Thoracic aorta (tissue), 2 donors: ENCODE measurements at regions not wholly inside any gene's neighbourhood (a gene's known extent, or its start where the extent isn't known, plus 50 kb on each side); places are given as distances from the start of the nearest gene placed in this dataset.

Source experiments
- ATAC-seq: fragments of 150-250 bp; one replicate; pipeline ENCODE4 v1.8.0; 2017; ENCODE audit warnings: low read depth; ENCODE audit not compliant: insufficient number of reproducible peaks, low FRiP score
- DNase-seq: peaks from one replicate; pipeline ENCODE4 v3.0.0-alpha.2; 2020; ENCODE audit warnings: low spot score
- H3K27ac ChIP-seq, 2 donors: fragments of 200-600 bp; sonication (generic); 1 replicate in 1 of 2; 2 replicates in 1 of 2; pipeline ENCODE4 v1.5.1; 2016; ENCODE audit warnings: mild to moderate bottlenecking in 2 of 2, moderate library complexity in 2 of 2
- H3K27me3 ChIP-seq: fragments of 200-600 bp; sonication (generic); replicated peaks from 2 replicates; pipeline ENCODE4 v1.6.0; 2016; ENCODE audit warnings: mild to moderate bottlenecking; ENCODE audit not compliant: insufficient read depth
- H3K36me3 ChIP-seq: fragments of 200-600 bp; sonication (generic); one replicate; pipeline ENCODE4 v1.5.1; 2016
- H3K4me1 ChIP-seq, 2 donors: fragments of 200-600 bp; sonication (generic); 1 replicate in 1 of 2; 2 replicates in 1 of 2; pipeline versions ENCODE4 v1.5.1 to v1.6.0; 2016; ENCODE audit warnings: low read depth in 2 of 2, mild to moderate bottlenecking in 1 of 2; ENCODE audit not compliant: control insufficient read depth in 1 of 2
- H3K4me3 ChIP-seq: fragments of 200-600 bp; sonication (generic); 2 replicates; pipeline ENCODE4 v1.5.1; 2016; ENCODE audit warnings: mild to moderate bottlenecking
- H3K9me3 ChIP-seq: fragments of 200-600 bp; sonication (generic); 2 replicates; pipeline ENCODE4 v1.5.1; 2016
- TF ChIP-seq, protein P1 (sequence below): fragments of 200-600 bp; sonication (generic); IDR thresholded peaks from one replicate; pipeline ENCODE4 v1.5.1; 2019; ENCODE audit warnings: antibody characterized with exemption

DNA sequence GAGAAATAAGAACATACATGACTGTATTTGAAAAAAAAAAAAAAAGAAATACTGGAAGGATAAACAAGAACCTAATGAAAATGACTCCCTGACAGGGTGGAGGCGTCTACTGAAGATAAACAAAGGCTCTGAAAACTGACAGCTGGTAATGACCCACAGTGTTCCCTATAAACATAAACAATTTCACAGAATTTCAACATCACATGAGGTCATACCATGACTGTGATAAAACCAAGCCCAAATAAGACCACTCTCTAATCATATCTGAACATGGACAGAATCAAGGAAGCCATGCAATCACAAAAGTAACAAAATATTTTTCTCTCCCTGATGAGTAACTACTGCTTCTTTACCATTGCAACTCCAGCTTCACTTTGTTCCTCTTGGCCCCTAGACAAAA, 159.3 kb downstream of the FAM124B start:
- no peaks in the 10 kb centered on the region for H3K9me3 ChIP-seq
- H3K36me3 ChIP-seq = no peaks in the 10 kb centered on the region
- no peak for ATAC-seq
- H3K4me3 ChIP-seq = no peak overlapping the region
- TF ChIP-seq, protein P1, sequence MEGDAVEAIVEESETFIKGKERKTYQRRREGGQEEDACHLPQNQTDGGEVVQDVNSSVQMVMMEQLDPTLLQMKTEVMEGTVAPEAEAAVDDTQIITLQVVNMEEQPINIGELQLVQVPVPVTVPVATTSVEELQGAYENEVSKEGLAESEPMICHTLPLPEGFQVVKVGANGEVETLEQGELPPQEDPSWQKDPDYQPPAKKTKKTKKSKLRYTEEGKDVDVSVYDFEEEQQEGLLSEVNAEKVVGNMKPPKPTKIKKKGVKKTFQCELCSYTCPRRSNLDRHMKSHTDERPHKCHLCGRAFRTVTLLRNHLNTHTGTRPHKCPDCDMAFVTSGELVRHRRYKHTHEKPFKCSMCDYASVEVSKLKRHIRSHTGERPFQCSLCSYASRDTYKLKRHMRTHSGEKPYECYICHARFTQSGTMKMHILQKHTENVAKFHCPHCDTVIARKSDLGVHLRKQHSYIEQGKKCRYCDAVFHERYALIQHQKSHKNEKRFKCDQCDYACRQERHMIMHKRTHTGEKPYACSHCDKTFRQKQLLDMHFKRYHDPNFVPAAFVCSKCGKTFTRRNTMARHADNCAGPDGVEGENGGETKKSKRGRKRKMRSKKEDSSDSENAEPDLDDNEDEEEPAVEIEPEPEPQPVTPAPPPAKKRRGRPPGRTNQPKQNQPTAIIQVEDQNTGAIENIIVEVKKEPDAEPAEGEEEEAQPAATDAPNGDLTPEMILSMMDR = no peak
- no peak overlapping the region for H3K27ac ChIP-seq
- no peaks in the 10 kb centered on the region for H3K27me3 ChIP-seq
- DNase-seq = no peak
- no peaks in the 10 kb centered on the region for H3K4me1 ChIP-seq

DNA sequence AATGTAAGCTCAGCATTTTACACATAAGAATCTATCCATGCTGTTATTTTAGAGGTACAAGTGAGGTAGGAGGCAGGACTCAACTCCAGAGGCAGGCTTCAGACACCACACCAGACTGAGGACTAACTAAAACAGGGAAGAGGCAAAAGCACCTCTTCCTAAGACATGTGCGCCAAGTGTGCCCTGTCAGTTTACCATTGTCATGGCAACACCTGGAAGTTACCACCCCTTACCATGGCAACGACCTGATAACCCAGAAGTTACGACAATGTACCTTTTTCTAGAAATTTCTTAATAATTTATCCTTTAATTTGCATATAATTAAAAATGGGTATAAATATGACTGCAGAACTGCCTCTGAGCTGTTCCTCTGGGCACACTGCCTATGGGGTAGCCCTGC, 160.1 kb downstream of the FAM124B start:
- DNase-seq = no peak
- TF ChIP-seq, protein P1 = no peak

DNA sequence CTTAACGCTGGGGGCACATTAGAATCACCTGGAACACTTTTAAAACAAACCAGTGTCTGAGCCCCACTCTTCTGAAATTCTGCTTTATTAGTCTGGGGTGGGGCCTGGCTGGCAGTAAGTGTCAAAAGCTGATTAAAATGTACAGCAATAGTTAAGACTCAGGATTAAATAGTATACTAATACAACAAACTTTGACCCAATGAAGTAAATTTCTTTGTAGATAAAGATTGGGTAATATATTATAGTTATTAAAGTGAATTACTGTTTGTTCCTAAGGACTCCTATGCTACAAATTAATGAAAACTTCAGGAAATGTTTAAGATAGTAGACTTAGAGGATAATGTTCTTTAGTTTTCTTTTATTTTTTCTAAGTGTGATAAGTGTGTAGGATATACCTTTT, 160.9 kb downstream of the FAM124B start:
- TF ChIP-seq, protein P1 = no peak
- Histone ChIP-seq H3K36me3 (no peaks in the 10 kb centered on the region), H3K4me1 (no peaks in the 10 kb centered on the region), H3K9me3 (no peaks in the 10 kb centered on the region), H3K27me3 (no peaks in the 10 kb centered on the region), H3K27ac (no peak overlapping the region), H3K4me3 (no peak overlapping the region)
- DNase-seq (no peak), ATAC-seq (no peak)

More for the DNA sequence above, 160.1 kb downstream of the FAM124B start:
- no peaks in the 10 kb centered on the region for H3K4me1 ChIP-seq
- H3K36me3 ChIP-seq = no peaks in the 10 kb centered on the region
- H3K27me3 ChIP-seq = no peaks in the 10 kb centered on the region
- no peaks in the 10 kb centered on the region for H3K9me3 ChIP-seq
- H3K27ac ChIP-seq = no peak overlapping the region
- H3K4me3 ChIP-seq = no peak overlapping the region
- ATAC-seq = no peak

DNA sequence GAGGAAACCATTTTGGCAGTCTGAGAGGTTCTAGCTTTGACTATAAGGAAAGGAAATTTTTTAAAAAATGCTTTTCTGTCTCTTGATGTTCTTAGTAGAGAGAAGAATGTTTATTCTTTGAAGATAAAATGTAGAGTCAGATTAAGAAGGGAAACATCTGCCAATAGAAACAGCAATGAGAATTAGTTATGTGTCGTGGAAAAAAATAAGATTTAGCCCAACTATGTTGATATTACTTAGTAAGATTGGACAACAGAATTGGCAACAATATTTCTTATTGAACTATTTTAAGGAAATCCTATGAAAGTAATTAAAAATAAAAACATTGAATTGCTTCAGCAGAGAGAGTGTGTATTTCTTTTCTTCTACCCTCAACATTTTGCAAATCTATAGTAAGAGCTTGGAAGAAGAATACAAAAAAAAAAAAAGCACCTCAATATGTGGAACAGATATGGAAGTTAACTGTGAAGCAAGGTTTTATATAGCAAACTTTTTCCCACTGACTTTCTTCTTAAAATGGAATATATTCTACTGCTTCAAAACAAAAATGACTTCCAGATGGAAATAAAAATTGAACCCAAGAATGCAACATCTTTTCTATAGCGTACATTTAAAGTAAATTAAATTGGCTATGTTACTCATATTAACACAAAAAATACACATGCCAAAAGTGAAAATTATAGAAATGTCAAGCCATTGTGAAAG, 177.9 kb downstream of the FAM124B start:
- H3K4me3 ChIP-seq = no peak overlapping the region
- DNase-seq (no peak), ATAC-seq (no peak)
- TF ChIP-seq, protein P1 = no peak
- H3K4me1 ChIP-seq = no peaks in the 10 kb centered on the region
- no peak overlapping the region for H3K27ac ChIP-seq
- H3K9me3 ChIP-seq = no peaks in the 10 kb centered on the region
- no peaks in the 10 kb centered on the region for H3K27me3 ChIP-seq
- no peaks in the 10 kb centered on the region for H3K36me3 ChIP-seq

DNA sequence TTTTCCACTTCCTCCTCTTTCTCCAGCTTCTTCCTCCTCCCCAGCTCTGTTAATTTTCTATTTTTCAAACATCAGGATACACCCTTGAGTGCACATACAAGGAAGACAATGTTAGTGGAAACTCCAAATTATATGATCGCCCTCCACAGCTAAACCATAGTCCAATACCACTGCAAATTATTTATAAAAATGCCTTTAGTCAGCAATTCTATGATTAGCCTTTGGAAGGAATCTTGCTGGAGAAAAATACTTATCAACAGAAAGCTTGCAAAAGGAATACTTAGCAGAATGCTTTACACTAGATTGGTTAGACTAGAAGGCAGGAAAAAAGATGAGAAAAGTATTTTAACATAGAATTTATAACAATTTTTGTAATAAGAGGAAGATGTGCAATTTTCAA, 178.9 kb downstream of the FAM124B start:
- DNase-seq = no peak
- no peak for ATAC-seq
- Histone ChIP-seq H3K27me3 (no peaks in the 10 kb centered on the region), H3K9me3 (no peaks in the 10 kb centered on the region), H3K36me3 (no peaks in the 10 kb centered on the region), H3K4me1 (no peaks in the 10 kb centered on the region), H3K4me3 (no peak overlapping the region), H3K27ac (no peak overlapping the region)
- TF ChIP-seq, protein P1 = no peak
